ENCODE measurements at regions not wholly inside any gene's neighbourhood (a gene's known extent, or its start where the extent isn't known, plus 50 kb on each side); places are given as distances from the start of the nearest gene placed in this dataset.
A peak's percentile ranks its signal among the peaks of the same experiment; 100 is the strongest.

GRCh38 chr6:82017288-82017687, 230.3 kb downstream of the IBTK start:
- no peak for TF ChIP-seq CTCF (IDR thresholded peaks at IDR 0.05)
- TF ChIP-seq EP300 (IDR thresholded peaks at IDR 0.05) = no peak
- TF ChIP-seq POLR2AphosphoS5 (IDR thresholded peaks at IDR 0.05) = peak in 2 of 3 donors; percentile 10 to 44
- no peak for TF ChIP-seq POLR2A (IDR thresholded peaks at IDR 0.05)
